Karpas-422 (cell line): ENCODE measurements at regions not wholly inside any gene's neighbourhood (a gene's known extent, or its start where the extent isn't known, plus 50 kb on each side); places are given as distances from the start of the nearest gene placed in this dataset.
A peak's percentile ranks its signal among the peaks of the same experiment; 100 is the strongest.

Experiments
- DNase-seq: peaks from one replicate; pipeline ENCODE4 v3.0.0-alpha.2; 2015
- H2AFZ ChIP-seq: fragments of 200-600 bp; sonication (generic); 2 replicates; pipeline ENCODE4 v1.6.1; 2014; ENCODE audit warnings: antibody characterized with exemption, low read length, mixed read lengths
- H3K27ac ChIP-seq: fragments of 200-600 bp; sonication (generic); 2 replicates; pipeline ENCODE4 v1.5.1; 2014; ENCODE audit warnings: mild to moderate bottlenecking, low read length, moderate library complexity
- H3K27me3 ChIP-seq: fragments of 200-600 bp; sonication (generic); 2 replicates; pipeline ENCODE4 v1.6.1; 2014; ENCODE audit warnings: low read length, mixed read lengths
- H3K36me3 ChIP-seq: fragments of 200-600 bp; sonication (generic); 2 replicates; pipeline ENCODE4 v1.6.1; 2014; ENCODE audit warnings: low read length, mixed read lengths; ENCODE audit not compliant: insufficient read depth
- H3K4me1 ChIP-seq: fragments of 200-600 bp; sonication (generic); 2 replicates; pipeline ENCODE4 v1.6.1; 2014; ENCODE audit warnings: mild to moderate bottlenecking, low read length, mixed read lengths
- H3K4me2 ChIP-seq: fragments of 200-600 bp; sonication (generic); 2 replicates; pipeline ENCODE4 v1.6.1; 2014; ENCODE audit warnings: low read length, low read depth, mild to moderate bottlenecking; ENCODE audit not compliant: poor library complexity, severe bottlenecking
- H3K4me3 ChIP-seq: fragments of 200-600 bp; sonication (generic); 2 replicates; pipeline ENCODE4 v1.5.1; 2014; ENCODE audit warnings: mild to moderate bottlenecking, antibody characterized with exemption, low read length, mixed read lengths
- H3K79me2 ChIP-seq: fragments of 200-600 bp; sonication (generic); 2 replicates; pipeline ENCODE4 v1.6.1; 2014; ENCODE audit warnings: mild to moderate bottlenecking, low read length, mixed read lengths
- H3K9ac ChIP-seq: fragments of 200-600 bp; sonication (generic); 2 replicates; pipeline ENCODE4 v1.6.0; 2014; ENCODE audit warnings: low read length
- H3K9me2 ChIP-seq: fragments of 200-600 bp; sonication (generic), shearing (Covaris generic); replicated peaks from 2 replicates; pipeline ENCODE4 v1.6.0; 2014; ENCODE audit warnings: mild to moderate bottlenecking, low read length, moderate library complexity; ENCODE audit not compliant: insufficient read depth
- H3K9me3 ChIP-seq: fragments of 300-700, 200-600 bp; sonication (generic); 2 replicates; pipeline ENCODE4 v1.6.1; 2014; ENCODE audit warnings: low read length, mixed read lengths
- H4K20me1 ChIP-seq: fragments of 200-600 bp; sonication (generic); 2 replicates; pipeline ENCODE4 v1.6.1; 2014; ENCODE audit warnings: mild to moderate bottlenecking, antibody characterized with exemption, low read length, low read depth; ENCODE audit not compliant: insufficient read depth

GRCh38 chr1:110773813-110774212 lies 99.1 kb upstream of the KCNA3 start:
- Histone ChIP-seq H3K4me1 (peaks cover 7% of the 10 kb centered on the region), H4K20me1 (no peaks in the 10 kb centered on the region), H3K4me2 (no peak overlapping the region), H3K27ac (no peak overlapping the region), H3K9me2 (no peaks in the 10 kb centered on the region), H2AFZ (no peak overlapping the region), H3K79me2 (no peaks in the 10 kb centered on the region), H3K9me3 (no peaks in the 10 kb centered on the region), H3K9ac (no peak overlapping the region), H3K27me3 (no peaks in the 10 kb centered on the region), H3K36me3 (no peaks in the 10 kb centered on the region), H3K4me3 (no peak overlapping the region)
- DNase-seq: no peak

GRCh38 chr1:110771245-110772022 lies 96.7 kb upstream of the KCNA3 start:
- H3K27me3 ChIP-seq: no peaks in the 10 kb centered on the region
- no peak overlapping the region for H3K4me3 ChIP-seq
- H3K79me2 ChIP-seq: no peaks in the 10 kb centered on the region
- no peaks in the 10 kb centered on the region for H3K9me2 ChIP-seq
- no peaks in the 10 kb centered on the region for H3K36me3 ChIP-seq
- H3K9me3 ChIP-seq: no peaks in the 10 kb centered on the region
- no peak overlapping the region for H3K4me2 ChIP-seq
- no peak for DNase-seq
- peaks cover 7% of the 10 kb centered on the region for H3K4me1 ChIP-seq
- no peak overlapping the region for H2AFZ ChIP-seq
- no peaks in the 10 kb centered on the region for H4K20me1 ChIP-seq
- no peak overlapping the region for H3K27ac ChIP-seq
- no peak overlapping the region for H3K9ac ChIP-seq

GRCh38 chr1:110770832-110771231 lies 96.1 kb upstream of the KCNA3 start:
- no peak overlapping the region for H3K27ac ChIP-seq
- H3K36me3 ChIP-seq: no peaks in the 10 kb centered on the region
- H3K27me3 ChIP-seq: no peaks in the 10 kb centered on the region
- H3K9me2 ChIP-seq: no peaks in the 10 kb centered on the region
- H2AFZ ChIP-seq: no peak overlapping the region
- no peaks in the 10 kb centered on the region for H3K79me2 ChIP-seq
- DNase-seq: no peak
- H3K4me2 ChIP-seq: no peak overlapping the region
- H3K9me3 ChIP-seq: no peaks in the 10 kb centered on the region
- H3K9ac ChIP-seq: no peak overlapping the region
- peaks cover 7% of the 10 kb centered on the region for H3K4me1 ChIP-seq
- H3K4me3 ChIP-seq: no peak overlapping the region
- no peaks in the 10 kb centered on the region for H4K20me1 ChIP-seq

GRCh38 chr1:110768605-110769004 lies 93.9 kb upstream of the KCNA3 start:
- no peaks in the 10 kb centered on the region for H3K79me2 ChIP-seq
- no peak overlapping the region for H3K4me2 ChIP-seq
- H2AFZ ChIP-seq: no peak overlapping the region
- no peaks in the 10 kb centered on the region for H4K20me1 ChIP-seq
- no peak overlapping the region for H3K27ac ChIP-seq
- H3K36me3 ChIP-seq: no peaks in the 10 kb centered on the region
- H3K4me1 ChIP-seq: peaks cover 7% of the 10 kb centered on the region
- no peak for DNase-seq
- no peak overlapping the region for H3K4me3 ChIP-seq
- no peaks in the 10 kb centered on the region for H3K9me2 ChIP-seq
- no peaks in the 10 kb centered on the region for H3K9me3 ChIP-seq
- no peak overlapping the region for H3K9ac ChIP-seq
- H3K27me3 ChIP-seq: no peaks in the 10 kb centered on the region

GRCh38 chr1:110766336-110766647 lies 91.6 kb upstream of the KCNA3 start:
- Histone ChIP-seq H4K20me1 (no peaks in the 10 kb centered on the region), H3K4me1 (no peaks in the 10 kb centered on the region), H3K9ac (no peak overlapping the region), H3K4me2 (no peak overlapping the region), H3K36me3 (no peaks in the 10 kb centered on the region), H3K27ac (no peak overlapping the region), H3K9me3 (no peaks in the 10 kb centered on the region), H3K79me2 (no peaks in the 10 kb centered on the region), H2AFZ (no peak overlapping the region), H3K4me3 (no peak overlapping the region), H3K27me3 (no peaks in the 10 kb centered on the region), H3K9me2 (no peaks in the 10 kb centered on the region)
- no peak for DNase-seq

GRCh38 chr1:110765640-110766335 lies 91.0 kb upstream of the KCNA3 start:
- no peaks in the 10 kb centered on the region for H4K20me1 ChIP-seq
- no peak overlapping the region for H3K9ac ChIP-seq
- H3K4me2 ChIP-seq: no peak overlapping the region
- no peaks in the 10 kb centered on the region for H3K27me3 ChIP-seq
- H3K36me3 ChIP-seq: no peaks in the 10 kb centered on the region
- no peaks in the 10 kb centered on the region for H3K79me2 ChIP-seq
- DNase-seq: peak; percentile 79
- no peaks in the 10 kb centered on the region for H3K9me2 ChIP-seq
- H3K9me3 ChIP-seq: no peaks in the 10 kb centered on the region
- no peaks in the 10 kb centered on the region for H3K4me1 ChIP-seq
- H2AFZ ChIP-seq: no peak overlapping the region
- no peak overlapping the region for H3K4me3 ChIP-seq
- H3K27ac ChIP-seq: no peak overlapping the region

GRCh38 chr1:110763149-110763548 lies 88.4 kb upstream of the KCNA3 start:
- Histone ChIP-seq H3K9me3 (no peaks in the 10 kb centered on the region), H2AFZ (no peak overlapping the region)
- DNase-seq: no peak

GRCh38 chr1:110760321-110760720 lies 85.6 kb upstream of the KCNA3 start:
- no peaks in the 10 kb centered on the region for H3K9me3 ChIP-seq
- no peaks in the 10 kb centered on the region for H3K79me2 ChIP-seq
- no peak overlapping the region for H3K27ac ChIP-seq
- no peak overlapping the region for H2AFZ ChIP-seq
- no peak overlapping the region for H3K9ac ChIP-seq
- H4K20me1 ChIP-seq: no peaks in the 10 kb centered on the region
- no peaks in the 10 kb centered on the region for H3K36me3 ChIP-seq
- no peak overlapping the region for H3K4me3 ChIP-seq
- H3K27me3 ChIP-seq: no peaks in the 10 kb centered on the region
- H3K4me2 ChIP-seq: no peak overlapping the region
- no peak for DNase-seq
- no peaks in the 10 kb centered on the region for H3K9me2 ChIP-seq
- no peaks in the 10 kb centered on the region for H3K4me1 ChIP-seq

More at GRCh38 chr1:110763149-110763548, 88.4 kb upstream of the KCNA3 start:
- H4K20me1 ChIP-seq: no peaks in the 10 kb centered on the region
- H3K79me2 ChIP-seq: no peaks in the 10 kb centered on the region
- no peaks in the 10 kb centered on the region for H3K36me3 ChIP-seq
- no peaks in the 10 kb centered on the region for H3K9me2 ChIP-seq
- no peak overlapping the region for H3K4me3 ChIP-seq
- no peak overlapping the region for H3K27ac ChIP-seq
- no peak overlapping the region for H3K4me2 ChIP-seq
- H3K27me3 ChIP-seq: no peaks in the 10 kb centered on the region
- H3K4me1 ChIP-seq: no peaks in the 10 kb centered on the region
- H3K9ac ChIP-seq: no peak overlapping the region
